IMR-90 (cell line): ENCODE measurements at regions not wholly inside any gene's neighbourhood (a gene's known extent, or its start where the extent isn't known, plus 50 kb on each side); places are given as distances from the start of the nearest gene placed in this dataset.

Experiments used
- ATAC-seq: fragments of 200-7000 bp; cut with Tn5 transposase; 2 replicates; pipeline ENCODE4 v1.9.1; 2020; ENCODE audit warnings: low read depth, mild to moderate bottlenecking, moderate library complexity
- BruUV-seq: library from RNA; stranded (reverse); fragments of 400-500 nt; replicated peaks from 2 replicates; lab custom pipeline; 2021; lab: Mats Ljungman, UMichigan
- CTCF ChIA-PET: fragments of 300-600 bp; formaldehyde crosslinking; extraction: SDS; loops from one replicate; lab custom pipeline; 2021; ENCODE audit warnings: antibody characterized with exemption; lab: Yijun Ruan, JAX
- POLR2A ChIA-PET: fragments of 300-600 bp; sonication (Branson Sonifier 250); formaldehyde crosslinking; loops from one replicate; lab custom pipeline; 2022; ENCODE audit warnings: antibody characterized with exemption; ENCODE audit not compliant: unreplicated experiment; lab: Charles Lee
- DNase-seq: peaks from one replicate; pipeline ENCODE4 v3.0.0; 2013
- H2AFZ ChIP-seq: replicated peaks from 2 replicates; pipeline ENCODE3; 2013; ENCODE audit warnings: low read length, mild to moderate bottlenecking; ENCODE audit not compliant: poor library complexity
- H2AK5ac ChIP-seq: 2 replicates; pipeline ENCODE4 v1.6.1; 2013; ENCODE audit warnings: low read depth, low read length, inconsistent platforms
- H2AK9ac ChIP-seq: replicated peaks from 2 replicates; pipeline ENCODE3; 2013; ENCODE audit warnings: mild to moderate bottlenecking, low read depth, low read length, moderate library complexity; ENCODE audit not compliant: poor library complexity
- H2BK120ac ChIP-seq: 2 replicates; pipeline ENCODE4 v1.6.1; 2013; ENCODE audit warnings: low read depth, low read length, inconsistent platforms
- H2BK15ac ChIP-seq: 3 replicates; pipeline ENCODE4 v1.6.1; 2013; ENCODE audit warnings: low read depth, low read length, inconsistent platforms
- H2BK20ac ChIP-seq: 2 replicates; pipeline ENCODE4 v1.6.1; 2013; ENCODE audit warnings: low read depth, mild to moderate bottlenecking, inconsistent platforms, low read length, moderate library complexity
- H2BK5ac ChIP-seq: 2 replicates; pipeline ENCODE4 v1.6.1; 2013; ENCODE audit warnings: mild to moderate bottlenecking, low read depth, low read length, inconsistent platforms; ENCODE audit not compliant: poor library complexity, severe bottlenecking
- H3K14ac ChIP-seq: replicated peaks from 2 replicates; pipeline ENCODE4 v1.6.1; 2013; ENCODE audit warnings: low read depth, low read length, inconsistent platforms
- H3K18ac ChIP-seq: 2 replicates; pipeline ENCODE4 v1.6.1; 2013; ENCODE audit warnings: low read depth, low read length, control low read depth
- H3K23ac ChIP-seq: 2 replicates; pipeline ENCODE4 v1.6.1; 2013; ENCODE audit warnings: low read depth, low read length, inconsistent platforms
- H3K27ac ChIP-seq: 2 replicates; pipeline ENCODE4 v1.5.1; 2013; ENCODE audit warnings: mild to moderate bottlenecking, control low read depth, low read length; ENCODE audit not compliant: insufficient read depth
- H3K27me3 ChIP-seq: 2 replicates; pipeline ENCODE4 v1.6.1; 2013; ENCODE audit warnings: low read length; ENCODE audit not compliant: control insufficient read depth, insufficient read depth
- H3K36me3 ChIP-seq: 2 replicates; pipeline ENCODE4 v1.6.1; 2013; ENCODE audit warnings: low read length, mixed read lengths; ENCODE audit not compliant: control insufficient read depth, insufficient read depth
- H3K4ac ChIP-seq: 2 replicates; pipeline ENCODE4 v1.6.1; 2013; ENCODE audit warnings: low read depth, low read length, inconsistent platforms
- H3K4me1 ChIP-seq: 2 replicates; pipeline ENCODE4 v1.6.1; 2013; ENCODE audit warnings: low read length, mixed read lengths; ENCODE audit not compliant: control insufficient read depth, insufficient read depth
- H3K4me2 ChIP-seq: 2 replicates; pipeline ENCODE4 v1.6.1; 2013; ENCODE audit warnings: low read depth, mild to moderate bottlenecking, control low read depth, low read length, moderate library complexity
- H3K4me3 ChIP-seq: 2 replicates; pipeline ENCODE4 v1.5.1; 2013; ENCODE audit warnings: low read depth, mild to moderate bottlenecking, control low read depth, low read length, moderate library complexity; ENCODE audit not compliant: insufficient read depth
- H3K56ac ChIP-seq: 2 replicates; pipeline ENCODE4 v1.6.1; 2013; ENCODE audit warnings: low read length, inconsistent platforms; ENCODE audit not compliant: insufficient read depth; ENCODE audit errors: extremely low read depth
- H3K79me1 ChIP-seq, 2 experiments: 2 replicates each; pipeline ENCODE4 v1.6.1; 2013; ENCODE audit warnings: low read length in 2 of 2, inconsistent platforms in 1 of 2, low read depth in 1 of 2
- H3K9ac ChIP-seq: 2 replicates; pipeline ENCODE4 v1.6.1; 2013; ENCODE audit warnings: low read depth, low read length, control low read depth
- H3K9me1 ChIP-seq: 2 replicates; pipeline ENCODE4 v1.6.1; 2013; ENCODE audit warnings: low read length, inconsistent platforms; ENCODE audit not compliant: insufficient read depth
- H3K9me3 ChIP-seq: 2 replicates; pipeline ENCODE4 v1.6.1; 2013; ENCODE audit warnings: low read length; ENCODE audit not compliant: control insufficient read depth, insufficient read depth
- H4K20me1 ChIP-seq: 2 replicates; pipeline ENCODE4 v1.6.1; 2013; ENCODE audit warnings: low read length, inconsistent platforms; ENCODE audit not compliant: insufficient read depth
- H4K5ac ChIP-seq: 2 replicates; pipeline ENCODE4 v1.6.1; 2013; ENCODE audit warnings: mild to moderate bottlenecking, low read depth, low read length, control low read depth
- H4K8ac ChIP-seq, 2 experiments: 2 replicates each; pipeline ENCODE4 v1.6.1; 2013; ENCODE audit warnings: low read depth in 2 of 2, low read length in 2 of 2, control low read depth in 1 of 2, inconsistent platforms in 1 of 2
- H4K91ac ChIP-seq: 2 replicates; pipeline ENCODE4 v1.6.1; 2013; ENCODE audit warnings: low read depth, low read length, inconsistent platforms; ENCODE audit not compliant: insufficient read depth
- BHLHE40 ChIP-seq: fragments of 150-350 bp; IDR thresholded peaks from 2 replicates; pipeline ENCODE4 v1.6.1; 2016; ENCODE audit warnings: mild to moderate bottlenecking, low read depth, low read length
- CEBPB ChIP-seq: IDR thresholded peaks from 2 replicates; pipeline ENCODE4 v1.6.1; 2012; ENCODE audit warnings: low read depth, low read length, improper control_type of control experiment
- CHD1 ChIP-seq: IDR thresholded peaks from 2 replicates; pipeline ENCODE4 v1.6.1; 2012; ENCODE audit warnings: low read depth, low read length, improper control_type of control experiment
- CTCF ChIP-seq: conservative IDR thresholded peaks from 2 replicates; pipeline ENCODE4 v1.5.1; 2012; ENCODE audit warnings: mild to moderate bottlenecking, low read depth, low read length, improper control_type of control experiment
- ELK1 ChIP-seq: fragments of 150-350 bp; IDR thresholded peaks from 2 replicates; pipeline ENCODE4 v1.6.1; 2016; ENCODE audit warnings: low read depth, mild to moderate bottlenecking, low read length, moderate library complexity, borderline replicate concordance
- FOS ChIP-seq: fragments of 150-350 bp; IDR thresholded peaks from 2 replicates; pipeline ENCODE4 v1.6.1; 2016; ENCODE audit warnings: low read depth, low read length
- MAFK ChIP-seq: IDR thresholded peaks from 2 replicates; pipeline ENCODE4 v1.6.1; 2012; ENCODE audit warnings: low read depth, low read length, improper control_type of control experiment
- MAZ ChIP-seq: IDR thresholded peaks from 2 replicates; pipeline ENCODE4 v1.6.1; 2012; ENCODE audit warnings: low read depth, mild to moderate bottlenecking, low read length, improper control_type of control experiment, moderate library complexity, borderline replicate concordance
- MXI1 ChIP-seq: IDR thresholded peaks from 2 replicates; pipeline ENCODE4 v1.6.1; 2012; ENCODE audit warnings: low read depth, mild to moderate bottlenecking, low read length, moderate library complexity, borderline replicate concordance
- NFE2L2 ChIP-seq: fragments of 150-350 bp; IDR thresholded peaks from 2 replicates; pipeline ENCODE4 v1.6.1; 2016; ENCODE audit warnings: low read depth, mild to moderate bottlenecking, low read length
- POLR2A ChIP-seq: IDR thresholded peaks from 2 replicates; pipeline ENCODE4 v1.6.1; 2012; ENCODE audit warnings: mild to moderate bottlenecking, low read depth, low read length
- RAD21 ChIP-seq: IDR thresholded peaks from 2 replicates; pipeline ENCODE4 v1.6.1; 2012; ENCODE audit warnings: low read length, improper control_type of control experiment
- RCOR1 ChIP-seq: IDR thresholded peaks from 2 replicates; pipeline ENCODE4 v1.6.1; 2012; ENCODE audit warnings: mild to moderate bottlenecking, low read length, improper control_type of control experiment; ENCODE audit not compliant: insufficient replicate concordance
- RFX5 ChIP-seq: IDR thresholded peaks from 2 replicates; pipeline ENCODE4 v1.8.0; 2012; ENCODE audit warnings: low read depth, mild to moderate bottlenecking, low read length, moderate library complexity
- SMC3 ChIP-seq: fragments of 150-350 bp; IDR thresholded peaks from 2 replicates; pipeline ENCODE4 v1.6.1; 2016; ENCODE audit warnings: low read depth, mild to moderate bottlenecking, antibody characterized with exemption, low read length, moderate library complexity
- USF2 ChIP-seq: fragments of 150-350 bp; IDR thresholded peaks from 2 replicates; pipeline ENCODE4 v1.6.1; 2017; ENCODE audit warnings: mild to moderate bottlenecking, antibody characterized with exemption, low read length, low read depth
- dilution Hi-C: fragments of 300-500 bp; cut with HindIII; formaldehyde crosslinking; loops from one replicate; pipeline ENCODE4 v1.14.3; 2018; ENCODE audit warnings: low sequenced_read_pairs; ENCODE audit not compliant: unreplicated experiment
- in situ Hi-C: fragments of 300-500 bp; cut with MboI; formaldehyde crosslinking; loops from 3 replicates; pipeline ENCODE4 v1.14.3; 2019; ENCODE audit warnings: low sequenced_read_pairs, inconsistent platforms, mixed read lengths
- intact Hi-C: fragments of 100-400 bp; cut with micrococcal nuclease; formaldehyde crosslinking; loops from 2 replicates; pipeline ENCODE4 v1.10.0; 2022

- no peak overlapping the region for H3K27ac ChIP-seq
- no peak overlapping the region for H4K91ac ChIP-seq
- H4K8ac ChIP-seq: no peak overlapping the region
- intact Hi-C loops (no loop called here), in situ Hi-C loops (no loop called here), dilution Hi-C loops (no loop called here)
- H3K4me3 ChIP-seq: no peak overlapping the region
- H3K14ac ChIP-seq: no peak overlapping the region
- no TSS peak for BruUV-seq
- no peaks in the 10 kb centered on the region for H3K4me1 ChIP-seq
- ATAC-seq: no peak
- H4K20me1 ChIP-seq: no peaks in the 10 kb centered on the region
- H3K9me3 ChIP-seq: peaks cover 12% of the 10 kb centered on the region
- no peak overlapping the region for H2AK5ac ChIP-seq
- H2AK9ac ChIP-seq: no peak overlapping the region
- no peak overlapping the region for H3K23ac ChIP-seq
- no peak overlapping the region for H2BK20ac ChIP-seq
- H2AFZ ChIP-seq: no peak overlapping the region
- H2BK120ac ChIP-seq: no peak overlapping the region
- H3K9ac ChIP-seq: no peak overlapping the region
- H3K18ac ChIP-seq: no peak overlapping the region
- no peak overlapping the region for H4K5ac ChIP-seq
- H2BK15ac ChIP-seq: no peak overlapping the region
- H3K4me2 ChIP-seq: no peak overlapping the region
- H2BK5ac ChIP-seq: no peak overlapping the region
- ChIA-PET CTCF (no interaction called here), POLR2A (no interaction called here)
- no peak for TF ChIP-seq USF2
- no peak for TF ChIP-seq FOS
- TF ChIP-seq RAD21: no peak
- no peak for TF ChIP-seq BHLHE40
- no peak for TF ChIP-seq NFE2L2
- TF ChIP-seq RCOR1: no peak
- no peak for TF ChIP-seq ELK1
- no peak for TF ChIP-seq MAZ
- no peak for TF ChIP-seq MXI1
- no peak for TF ChIP-seq RFX5
- no peak for TF ChIP-seq CHD1
- TF ChIP-seq POLR2A: no peak
- TF ChIP-seq SMC3: no peak
- TF ChIP-seq MAFK: no peak
- no peak for TF ChIP-seq CEBPB
- TF ChIP-seq CTCF: no peak
- H3K56ac ChIP-seq: no peak overlapping the region
- no peaks in the 10 kb centered on the region for H3K36me3 ChIP-seq
- H3K27me3 ChIP-seq: no peaks in the 10 kb centered on the region
- H3K4ac ChIP-seq: no peak overlapping the region
- DNase-seq: no peak
- no peaks in the 10 kb centered on the region for H3K9me1 ChIP-seq
- H3K79me1 ChIP-seq: no peaks in the 10 kb centered on the region
Observed at GRCh38 chr1:73556270-73556669, 641.7 kb downstream of the LRRIQ3 start.
